ENCODE measurements at regions not wholly inside any gene's neighbourhood (a gene's known extent, or its start where the extent isn't known, plus 50 kb on each side); places are given as distances from the start of the nearest gene placed in this dataset.

- no peak for DNase-seq (ENCODE audit: low spot score)
- Mint-ChIP-seq H3K36me3 (ENCODE audit: low read depth) (no peaks in the 10 kb centered on the region), H3K4me3 (ENCODE audit: unreplicated experiment) (no peak overlapping the region), H3K9me3 (ENCODE audit: low read depth) (no peaks in the 10 kb centered on the region), H3K27me3 (ENCODE audit: low read depth) (no peaks in the 10 kb centered on the region), H3K4me1 (ENCODE audit: low read depth) (peaks cover 11% of the 10 kb centered on the region), H3K27ac (ENCODE audit: unreplicated experiment) (no peak overlapping the region)
- TF ChIP-seq, protein P1, sequence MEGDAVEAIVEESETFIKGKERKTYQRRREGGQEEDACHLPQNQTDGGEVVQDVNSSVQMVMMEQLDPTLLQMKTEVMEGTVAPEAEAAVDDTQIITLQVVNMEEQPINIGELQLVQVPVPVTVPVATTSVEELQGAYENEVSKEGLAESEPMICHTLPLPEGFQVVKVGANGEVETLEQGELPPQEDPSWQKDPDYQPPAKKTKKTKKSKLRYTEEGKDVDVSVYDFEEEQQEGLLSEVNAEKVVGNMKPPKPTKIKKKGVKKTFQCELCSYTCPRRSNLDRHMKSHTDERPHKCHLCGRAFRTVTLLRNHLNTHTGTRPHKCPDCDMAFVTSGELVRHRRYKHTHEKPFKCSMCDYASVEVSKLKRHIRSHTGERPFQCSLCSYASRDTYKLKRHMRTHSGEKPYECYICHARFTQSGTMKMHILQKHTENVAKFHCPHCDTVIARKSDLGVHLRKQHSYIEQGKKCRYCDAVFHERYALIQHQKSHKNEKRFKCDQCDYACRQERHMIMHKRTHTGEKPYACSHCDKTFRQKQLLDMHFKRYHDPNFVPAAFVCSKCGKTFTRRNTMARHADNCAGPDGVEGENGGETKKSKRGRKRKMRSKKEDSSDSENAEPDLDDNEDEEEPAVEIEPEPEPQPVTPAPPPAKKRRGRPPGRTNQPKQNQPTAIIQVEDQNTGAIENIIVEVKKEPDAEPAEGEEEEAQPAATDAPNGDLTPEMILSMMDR (IDR thresholded peaks at IDR 0.05), result no peak
Observed at GRCh38 chr21:16159971-16160350, 430.2 kb downstream of the USP25 start.

DNA sequence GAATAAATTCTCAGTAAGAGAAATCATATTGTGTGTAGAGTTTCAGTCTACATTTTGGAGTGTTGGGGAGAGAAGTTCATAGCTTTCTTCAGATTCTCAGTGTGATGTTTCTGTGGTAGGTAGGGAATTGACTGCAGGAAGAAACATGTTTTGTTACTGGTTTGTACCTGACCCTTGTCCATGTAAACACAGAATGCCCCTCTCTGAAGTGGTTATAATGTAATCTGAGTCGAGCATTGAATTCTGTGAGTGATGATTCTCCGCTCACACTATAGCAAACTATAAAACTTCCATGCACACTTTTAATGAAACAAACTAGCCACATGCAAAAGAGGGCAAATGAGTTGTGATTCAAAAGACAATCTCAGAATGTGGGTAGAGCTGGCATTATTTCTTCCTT is 433.2 kb downstream of the USP25 start:
- peaks cover 11% of the 10 kb centered on the region for H3K4me1 Mint-ChIP-seq (ENCODE audit: low read depth)
- no peak overlapping the region for H3K27ac Mint-ChIP-seq (ENCODE audit: unreplicated experiment)
- no peaks in the 10 kb centered on the region for H3K27me3 Mint-ChIP-seq (ENCODE audit: low read depth)
- no peak for DNase-seq (ENCODE audit: low spot score)
- no peaks in the 10 kb centered on the region for H3K9me3 Mint-ChIP-seq (ENCODE audit: low read depth)
- TF ChIP-seq, protein P1 (IDR thresholded peaks at IDR 0.05), result no peak
- H3K36me3 Mint-ChIP-seq (ENCODE audit: low read depth), result no peaks in the 10 kb centered on the region
- no peak overlapping the region for H3K4me3 Mint-ChIP-seq (ENCODE audit: unreplicated experiment)

- Mint-ChIP-seq H3K4me3 (ENCODE audit: unreplicated experiment) (no peak overlapping the region), H3K9me3 (ENCODE audit: low read depth) (no peaks in the 10 kb centered on the region), H3K27ac (ENCODE audit: unreplicated experiment) (no peak overlapping the region), H3K27me3 (ENCODE audit: low read depth) (no peaks in the 10 kb centered on the region), H3K4me1 (ENCODE audit: low read depth) (no peaks in the 10 kb centered on the region), H3K36me3 (ENCODE audit: low read depth) (no peaks in the 10 kb centered on the region)
- TF ChIP-seq, protein P1 (IDR thresholded peaks at IDR 0.05), result no peak
- DNase-seq (ENCODE audit: low spot score), result no peak
Observed at GRCh38 chr21:16169102-16169511, 439.3 kb downstream of the USP25 start.

DNA sequence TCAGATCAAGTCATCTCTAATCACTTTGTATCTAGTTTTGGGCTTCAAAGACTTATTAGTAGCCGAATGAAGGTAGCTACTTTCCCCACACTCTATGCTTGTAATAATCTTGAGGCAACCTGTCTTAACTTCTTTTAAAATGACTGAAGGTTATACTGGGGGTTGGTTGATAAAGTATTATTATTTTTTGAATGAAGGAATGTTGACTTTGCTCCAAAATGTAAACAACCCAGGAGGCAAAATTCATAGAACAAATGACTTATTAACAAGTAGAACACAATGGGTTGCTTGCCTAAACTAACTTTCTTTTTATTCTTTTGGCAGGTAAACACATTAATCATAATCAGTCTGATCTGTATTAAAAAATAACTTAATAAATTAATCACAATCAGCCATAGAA is 440.0 kb downstream of the USP25 start:
- no peak overlapping the region for H3K27ac Mint-ChIP-seq (ENCODE audit: unreplicated experiment)
- H3K4me3 Mint-ChIP-seq (ENCODE audit: unreplicated experiment), result no peak overlapping the region
- DNase-seq (ENCODE audit: low spot score), result no peak
- H3K27me3 Mint-ChIP-seq (ENCODE audit: low read depth), result no peaks in the 10 kb centered on the region
- TF ChIP-seq, protein P1 (IDR thresholded peaks at IDR 0.05), result no peak
- no peaks in the 10 kb centered on the region for H3K36me3 Mint-ChIP-seq (ENCODE audit: low read depth)
- no peaks in the 10 kb centered on the region for H3K9me3 Mint-ChIP-seq (ENCODE audit: low read depth)
- H3K4me1 Mint-ChIP-seq (ENCODE audit: low read depth), result no peaks in the 10 kb centered on the region

DNA sequence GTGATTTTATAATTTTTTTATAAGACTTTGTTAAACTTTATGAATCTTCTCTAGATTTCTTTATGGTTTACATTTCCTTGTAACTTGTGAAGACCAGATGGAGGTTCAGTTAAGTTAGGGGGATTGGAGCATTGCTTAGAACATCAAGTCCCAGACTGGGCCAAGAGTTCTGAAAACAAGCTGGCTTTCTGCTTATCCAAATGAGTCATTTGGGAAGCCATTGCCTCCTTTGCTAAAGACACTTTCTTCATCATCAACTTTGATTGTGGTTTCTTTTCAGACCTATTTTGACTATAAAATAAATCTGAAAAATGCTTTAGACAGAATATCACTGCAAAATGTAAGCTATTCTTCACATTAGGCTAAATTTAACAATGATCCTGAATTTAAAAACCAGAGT is 446.8 kb downstream of the USP25 start:
- Mint-ChIP-seq H3K27me3 (ENCODE audit: low read depth) (no peaks in the 10 kb centered on the region), H3K9me3 (ENCODE audit: low read depth) (no peaks in the 10 kb centered on the region), H3K4me1 (ENCODE audit: low read depth) (peaks cover 10% of the 10 kb centered on the region), H3K36me3 (ENCODE audit: low read depth) (no peaks in the 10 kb centered on the region), H3K27ac (ENCODE audit: unreplicated experiment) (no peak overlapping the region), H3K4me3 (ENCODE audit: unreplicated experiment) (no peak overlapping the region)
- TF ChIP-seq, protein P1 (IDR thresholded peaks at IDR 0.05), result no peak
- DNase-seq (ENCODE audit: low spot score), result no peak

All from chondrocyte (in vitro differentiated cells).